GM19467 (cell line): ENCODE measurements at regions not wholly inside any gene's neighbourhood (a gene's known extent, or its start where the extent isn't known, plus 50 kb on each side); places are given as distances from the start of the nearest gene placed in this dataset.

Experiments used
- ATAC-seq: cut with Tn5 transposase; IDR thresholded peaks from one replicate; pipeline ENCODE4 v1.9.1; 2021; ENCODE audit warnings: mild to moderate bottlenecking, moderate library complexity; ENCODE audit not compliant: unreplicated experiment

DNA sequence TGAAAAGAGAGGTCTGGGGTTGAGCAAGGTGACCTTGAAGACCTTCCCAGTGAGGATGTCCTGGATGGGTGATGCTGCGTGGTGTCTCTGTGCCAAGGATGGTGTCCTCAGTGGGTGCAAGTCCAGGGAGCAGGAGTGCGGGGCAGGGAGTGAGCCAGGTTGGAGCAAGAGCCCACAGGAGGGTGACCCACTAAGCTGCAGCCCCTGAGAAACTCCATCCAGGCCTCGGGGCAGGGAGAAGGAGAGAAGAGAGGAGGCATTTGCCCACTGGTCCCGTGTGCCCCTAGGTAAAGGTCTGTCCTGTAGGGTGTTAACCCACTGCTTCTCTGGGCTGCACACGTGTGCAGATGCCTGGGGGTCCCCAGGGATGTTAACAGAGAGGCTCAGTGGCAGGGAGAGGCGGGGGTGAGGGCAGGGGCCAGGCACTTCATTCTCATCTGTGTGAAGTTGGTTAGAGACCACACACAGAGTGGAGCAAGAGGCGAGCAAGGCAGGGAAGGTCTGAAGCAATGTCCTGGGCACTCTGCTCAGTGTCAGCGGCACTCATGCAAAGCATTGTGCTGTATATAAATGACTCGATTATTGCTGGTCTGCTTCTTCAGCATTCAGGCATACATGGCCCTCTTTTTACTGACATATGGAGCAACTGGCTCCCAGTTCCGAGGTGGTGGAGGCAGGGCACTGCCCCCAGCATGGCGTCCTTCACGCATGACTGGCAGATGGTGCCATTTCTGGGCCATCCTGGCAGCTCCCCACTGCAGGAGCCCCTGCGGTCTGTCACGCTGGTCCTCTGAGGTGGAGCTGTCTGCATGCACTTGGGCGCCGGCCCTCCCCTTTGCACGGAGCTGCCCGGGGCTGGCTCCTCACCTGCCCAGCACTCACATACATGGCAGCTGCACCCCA lies 117.2 kb upstream of the HS6ST1 start:
- ATAC-seq: no peak

DNA sequence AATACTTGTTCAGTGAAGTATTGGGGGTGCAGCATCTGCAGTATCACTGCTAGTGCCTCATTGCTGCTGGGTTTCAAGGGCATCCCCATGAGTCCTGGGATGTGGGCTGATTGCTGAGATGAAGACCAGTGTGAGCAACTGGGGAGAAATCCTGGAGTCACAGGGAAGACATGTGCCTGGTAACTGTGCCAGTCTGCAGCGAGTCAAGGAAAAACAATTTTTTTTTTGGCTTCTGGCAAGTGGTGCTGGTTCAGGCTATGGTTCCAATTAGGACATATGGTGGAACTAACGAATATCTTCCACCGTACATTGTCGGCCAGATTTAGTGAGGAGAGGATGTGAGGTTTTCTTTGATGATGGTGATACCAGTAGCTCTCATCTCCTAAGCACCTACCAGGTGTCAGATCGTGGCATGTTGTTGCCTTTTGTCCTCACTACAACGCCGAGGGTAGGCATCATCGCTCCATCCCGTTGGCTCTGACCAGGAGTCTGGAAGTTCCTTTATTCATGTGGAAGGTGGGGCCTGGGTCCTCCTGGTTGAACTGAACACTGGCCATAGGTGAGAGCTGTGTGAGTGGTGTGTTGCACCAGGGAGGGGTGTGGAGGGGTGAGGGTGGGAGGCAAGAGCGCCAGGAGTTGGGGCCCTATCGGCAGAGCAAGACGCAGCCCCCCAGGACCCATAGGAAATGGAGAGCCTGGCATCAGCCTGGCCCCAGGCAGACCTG lies 118.0 kb upstream of the HS6ST1 start:
- ATAC-seq: no peak

DNA sequence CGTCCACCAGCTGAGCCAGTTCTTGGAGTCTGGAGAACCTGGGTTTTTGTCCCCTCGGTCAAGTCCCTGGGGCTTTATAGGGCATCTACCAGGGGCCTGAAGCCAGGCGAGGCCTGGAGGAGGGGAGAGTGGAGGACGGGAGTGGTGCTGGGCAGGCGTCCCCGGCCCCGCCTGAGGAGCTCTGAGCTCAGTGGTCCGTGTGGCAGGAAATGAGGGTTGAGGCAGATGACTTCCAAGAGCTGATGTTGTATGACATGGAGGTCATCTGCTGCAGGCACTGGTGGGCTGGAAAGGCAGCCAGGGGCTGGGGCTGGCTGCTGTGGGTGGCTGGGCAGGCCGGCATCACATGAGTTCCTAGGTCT lies 118.5 kb upstream of the HS6ST1 start:
- ATAC-seq: no peak

DNA sequence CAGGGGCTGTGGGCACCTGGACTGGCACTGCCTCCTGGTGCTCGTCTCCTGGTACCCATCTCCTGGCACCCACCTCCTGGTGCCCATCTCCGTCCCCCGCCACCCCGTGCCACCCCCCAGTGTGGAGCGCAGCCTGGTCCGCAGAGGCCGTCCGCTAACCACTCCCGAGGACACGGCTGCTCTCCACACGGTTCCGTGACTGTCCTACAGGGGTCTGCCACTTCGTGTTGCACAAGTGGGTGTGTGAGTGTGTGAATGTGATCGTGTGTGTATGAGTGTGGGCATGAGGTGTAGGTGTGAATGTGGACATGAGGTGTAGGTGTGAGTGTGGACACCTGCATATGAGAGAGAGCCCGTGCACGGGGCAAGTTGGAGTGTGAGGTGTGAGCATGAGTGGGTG lies 119.4 kb upstream of the HS6ST1 start:
- ATAC-seq: no peak

DNA sequence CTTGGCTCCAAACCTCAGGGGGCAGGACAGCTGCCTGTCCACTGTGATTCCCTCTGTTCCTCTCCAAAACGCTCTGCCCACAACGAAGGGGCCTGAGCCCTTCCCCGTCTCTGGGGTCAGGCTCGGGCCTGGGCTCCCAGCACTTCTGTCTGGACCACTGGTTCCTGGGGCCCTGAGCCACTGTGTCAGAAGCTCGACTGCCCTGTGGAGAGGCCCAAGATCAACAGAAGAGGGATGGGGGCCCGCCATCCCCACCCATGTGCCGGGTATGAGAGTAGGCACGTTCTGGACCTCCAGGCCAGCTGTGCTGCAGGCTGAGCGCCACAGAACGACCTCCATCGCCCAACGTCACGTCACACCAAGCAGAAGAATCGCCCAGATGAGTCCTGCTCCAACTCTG lies 119.9 kb upstream of the HS6ST1 start:
- ATAC-seq: no peak

DNA sequence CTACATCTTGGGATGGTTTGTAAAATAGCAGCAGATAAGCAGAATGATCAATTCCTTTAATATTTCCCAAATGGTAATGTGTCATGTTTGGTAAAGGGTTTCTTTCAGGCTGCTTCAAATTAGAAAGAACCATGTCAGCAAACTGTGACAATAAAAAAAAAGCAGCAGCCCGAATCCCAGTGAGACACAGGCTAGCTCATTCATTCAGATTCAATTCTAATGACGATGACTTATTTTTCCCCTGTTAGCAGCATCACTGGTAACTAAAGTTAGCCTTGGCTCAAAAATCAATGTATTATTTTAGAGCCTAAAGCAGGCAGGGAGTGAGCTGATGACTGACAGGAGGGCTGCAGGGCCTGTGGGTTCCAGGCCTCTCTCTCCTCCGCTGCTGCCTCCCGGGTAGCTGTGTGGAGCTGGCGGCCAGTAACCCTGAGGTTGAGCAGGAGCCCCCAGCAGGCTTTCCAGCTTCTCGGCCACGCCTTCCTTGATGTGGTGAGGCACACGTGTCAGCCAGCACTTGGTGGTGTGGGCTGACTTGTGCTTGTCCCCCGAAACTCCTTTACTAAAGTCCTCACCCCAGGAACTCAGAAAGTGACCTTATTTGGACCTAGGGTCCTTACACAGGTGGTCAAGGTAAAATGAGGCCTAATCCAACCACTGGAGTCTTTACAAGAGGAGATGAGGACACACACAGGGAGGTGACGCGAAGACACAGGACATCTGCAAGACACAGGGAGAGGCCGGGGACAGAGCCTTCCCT lies 120.5 kb upstream of the HS6ST1 start:
- no peak for ATAC-seq

DNA sequence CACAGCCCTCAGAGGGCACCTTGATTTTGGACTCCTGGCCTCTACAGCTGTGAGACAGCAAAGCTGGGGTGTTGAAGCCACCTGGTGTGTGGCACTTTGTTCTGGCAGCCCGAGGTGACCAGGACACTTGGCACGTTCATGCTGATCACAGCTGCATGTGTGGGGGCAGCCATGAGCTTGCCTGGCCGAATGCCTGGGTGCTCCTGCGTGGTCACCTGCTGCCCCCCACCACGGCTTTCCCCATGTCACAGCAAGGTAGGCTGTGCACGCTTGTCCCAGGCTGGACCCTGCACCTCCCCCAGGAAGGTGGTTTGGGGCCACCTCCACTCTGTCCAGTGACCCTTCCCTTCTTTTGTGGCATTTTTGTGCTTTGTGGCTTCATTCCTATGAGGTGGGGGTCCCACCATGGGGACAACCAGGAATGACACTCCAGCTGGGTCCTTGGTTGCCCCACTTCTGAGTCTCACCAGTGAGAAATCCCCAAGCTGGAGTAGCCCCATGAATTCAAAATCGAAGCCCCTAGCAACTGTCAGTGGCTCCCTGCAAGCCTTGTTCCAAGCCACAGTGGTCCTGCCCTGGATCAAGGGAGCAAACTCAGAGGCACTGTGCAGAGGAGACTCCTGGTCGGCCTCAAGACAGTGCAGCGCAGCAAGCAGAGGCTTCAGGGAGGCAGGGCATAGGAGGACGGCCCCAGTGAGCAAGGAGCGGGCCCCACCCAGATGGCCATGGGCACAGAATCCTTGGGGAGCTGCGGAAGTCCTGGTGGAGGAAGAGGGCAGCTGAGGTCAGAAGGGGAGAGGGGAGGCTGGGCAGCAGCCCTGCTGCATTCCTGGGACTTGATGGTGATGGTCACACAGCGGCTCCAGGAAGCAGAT lies 121.4 kb upstream of the HS6ST1 start:
- ATAC-seq: no peak

DNA sequence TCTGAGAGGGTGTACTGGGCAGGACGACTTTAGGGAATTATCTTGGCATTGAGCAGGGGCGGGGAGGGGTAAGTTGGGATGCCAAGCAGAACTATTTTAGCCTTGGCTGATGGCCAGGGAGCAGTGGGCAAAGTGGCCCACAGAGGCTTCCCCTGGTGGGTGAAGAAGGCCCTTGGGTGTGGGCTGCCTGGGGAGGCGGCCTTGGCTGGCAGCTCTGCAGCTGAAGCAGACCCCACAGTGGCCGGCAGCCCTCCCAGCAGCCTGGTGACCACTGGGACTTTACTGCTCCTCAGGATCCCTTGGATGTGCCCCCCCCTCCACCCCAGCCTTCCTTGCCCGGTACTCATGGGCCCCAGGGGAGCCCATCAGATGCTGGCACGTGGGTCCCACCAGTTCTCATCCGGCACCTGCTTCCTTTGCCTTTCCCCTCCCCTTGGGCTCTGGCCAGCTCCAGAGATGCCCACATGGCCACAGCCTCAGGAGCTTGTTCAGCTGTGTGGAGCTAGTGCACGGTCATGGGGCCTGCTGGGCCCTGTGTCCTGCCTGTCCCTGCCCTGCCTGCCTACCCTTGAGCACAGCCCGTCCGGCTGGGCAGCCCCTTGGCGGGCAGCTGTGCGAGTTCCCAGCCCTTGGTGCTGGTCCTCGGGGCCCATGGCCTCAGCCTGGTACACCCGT lies 122.1 kb upstream of the HS6ST1 start:
- no peak for ATAC-seq

DNA sequence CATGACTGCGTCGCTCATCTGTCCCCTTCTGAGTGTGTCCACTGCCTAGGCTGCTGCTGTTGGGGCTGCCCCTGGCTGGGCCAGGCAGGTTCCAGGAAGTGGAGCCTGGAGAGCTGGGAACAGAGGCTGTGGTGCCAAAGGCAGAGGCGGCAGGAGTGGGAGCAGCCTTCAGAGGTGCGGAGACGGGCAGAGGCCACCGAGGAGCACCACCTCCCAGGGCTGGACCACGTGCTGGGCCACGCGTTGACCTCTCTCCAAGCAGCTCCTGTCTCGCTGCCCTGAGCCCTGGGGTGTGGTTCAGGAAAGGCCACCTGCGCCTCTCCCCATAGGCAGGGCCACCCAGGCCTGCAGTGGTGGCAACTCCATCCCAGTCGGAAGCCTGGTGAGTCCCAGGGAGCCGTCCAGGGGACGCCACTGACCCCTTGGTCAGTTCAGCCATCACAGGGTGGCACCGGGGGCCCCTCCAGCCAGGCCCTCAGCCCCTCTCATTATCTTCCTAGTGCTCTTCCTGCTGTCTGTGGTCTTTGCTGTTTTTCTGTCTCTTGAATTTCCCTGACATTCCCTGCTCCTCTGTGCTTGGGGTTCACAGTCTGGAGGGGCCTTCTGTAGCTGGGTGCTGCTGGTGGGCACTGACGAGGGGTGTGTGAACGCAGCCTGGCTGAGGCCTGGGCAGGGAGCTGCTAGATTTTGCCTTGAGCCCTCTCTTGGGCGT lies 122.8 kb upstream of the HS6ST1 start:
- no peak for ATAC-seq

DNA sequence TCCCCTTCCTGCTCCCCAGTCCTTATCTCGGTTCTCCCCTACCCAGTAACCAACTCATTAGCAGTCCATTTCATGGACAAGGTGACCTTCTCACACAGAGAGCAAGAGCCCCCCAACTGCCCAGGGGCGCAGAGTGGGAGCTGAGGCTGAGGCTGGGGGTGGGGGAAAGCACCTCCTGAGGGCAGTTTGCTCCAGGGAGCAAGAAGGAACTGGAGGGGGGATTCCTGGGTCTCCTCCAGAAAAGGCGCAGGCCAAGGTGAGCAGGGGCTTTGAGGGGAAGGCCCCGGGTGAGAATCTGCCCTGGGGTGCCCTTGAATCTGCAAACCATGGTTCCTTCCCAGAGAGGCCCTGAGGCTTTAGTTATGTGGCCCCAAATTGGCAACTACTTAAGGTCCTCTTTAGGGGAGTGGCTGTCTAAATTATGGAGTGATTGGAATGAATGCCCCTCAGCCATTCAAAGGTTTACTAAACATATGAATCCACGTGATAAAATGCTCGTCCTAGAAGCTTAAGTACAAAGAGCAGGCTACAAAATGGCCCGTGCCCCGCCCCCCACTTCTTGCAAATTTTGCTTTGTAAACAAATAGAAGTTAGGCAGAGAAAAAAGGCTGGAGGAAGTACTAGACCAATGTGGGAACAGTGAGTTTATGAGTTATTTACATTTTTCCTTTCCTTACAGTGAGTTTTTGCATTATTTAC lies 123.5 kb upstream of the HS6ST1 start:
- no peak for ATAC-seq

DNA sequence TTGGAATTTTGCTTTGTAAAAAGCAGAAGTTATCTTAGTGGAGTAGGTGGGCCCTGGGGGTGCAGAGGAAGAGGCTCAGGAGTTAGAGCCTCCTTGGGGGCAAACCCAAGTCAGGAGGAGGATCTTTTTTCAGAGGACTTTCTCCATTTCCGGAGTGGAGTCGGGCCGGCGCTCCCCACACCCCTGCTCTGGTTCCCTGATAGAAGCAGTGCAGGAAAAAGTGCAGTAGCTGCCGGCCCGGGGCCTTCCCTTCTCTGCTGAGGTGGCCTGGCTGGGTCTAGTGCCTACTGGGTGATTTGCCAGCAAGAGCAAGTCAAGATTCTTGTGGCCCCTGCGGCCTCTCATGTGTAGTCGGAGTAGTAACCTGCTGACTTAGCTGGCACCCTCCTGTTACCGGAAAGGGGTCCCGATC lies 124.2 kb upstream of the HS6ST1 start:
- no peak for ATAC-seq

DNA sequence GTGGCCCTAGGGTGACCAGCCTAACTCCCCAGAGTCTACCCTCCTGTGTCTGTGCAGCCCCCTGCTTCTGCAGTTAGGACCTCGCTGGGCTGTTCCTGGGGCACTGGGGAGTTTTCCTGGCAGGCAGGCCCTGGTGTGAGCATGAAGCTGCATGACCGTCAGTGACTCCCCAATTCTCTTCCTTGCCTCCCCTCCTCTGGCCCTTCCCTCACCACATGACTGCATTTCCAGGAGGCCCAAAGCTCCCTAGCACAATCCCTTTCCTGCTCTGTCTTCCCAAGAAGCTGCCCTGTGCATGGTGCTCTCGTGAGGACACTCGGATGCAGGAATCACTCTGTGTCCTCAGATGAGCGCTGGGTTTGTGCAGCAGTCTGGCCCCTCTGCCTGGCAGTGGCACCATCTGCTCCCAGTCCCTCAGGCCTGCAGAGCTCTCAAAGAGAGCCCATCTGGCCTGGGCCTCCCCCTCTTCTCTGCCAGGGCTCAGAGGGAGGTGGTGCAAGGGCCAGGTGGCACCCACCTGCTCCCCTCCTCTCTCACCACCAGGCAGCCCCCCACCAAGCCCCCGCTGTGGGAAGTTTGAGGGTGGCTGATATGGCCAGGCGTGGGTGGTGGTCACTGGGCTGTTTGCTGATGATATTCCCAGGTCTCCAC lies 125.6 kb upstream of the HS6ST1 start:
- ATAC-seq: no peak

DNA sequence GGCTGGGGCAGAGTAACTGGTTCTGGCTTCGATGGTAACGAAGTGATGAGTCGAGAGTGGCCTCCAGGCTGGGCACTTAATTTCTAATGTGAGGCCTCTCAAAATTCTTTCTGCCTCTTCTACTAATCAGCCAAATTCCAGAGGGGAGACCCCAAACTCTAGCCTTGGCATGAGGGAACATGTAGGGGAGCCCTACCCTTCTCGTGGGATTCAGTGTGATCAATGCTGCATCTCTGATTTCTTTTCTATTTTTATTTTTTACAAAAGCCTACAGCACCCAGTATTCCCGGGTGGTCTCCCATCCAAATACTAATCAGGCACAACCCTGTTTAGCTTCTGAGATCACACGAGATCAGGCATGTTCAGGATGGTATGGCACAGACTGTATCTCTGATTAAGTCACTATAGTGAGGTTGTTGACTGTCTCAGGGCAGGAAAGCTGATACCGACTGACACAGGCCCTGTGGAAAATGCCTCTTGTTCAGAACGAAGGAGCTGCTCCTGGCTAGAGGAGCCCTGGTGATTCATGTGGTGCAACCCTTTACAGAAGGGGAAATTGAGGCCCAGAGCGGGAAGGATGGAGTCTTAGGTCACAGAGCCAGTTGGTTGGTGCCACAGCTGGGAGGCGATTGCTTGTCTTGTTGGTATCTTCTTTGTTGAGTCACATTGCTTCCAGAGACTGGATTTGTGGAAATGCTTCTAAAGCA lies 126.3 kb upstream of the HS6ST1 start:
- no peak for ATAC-seq

DNA sequence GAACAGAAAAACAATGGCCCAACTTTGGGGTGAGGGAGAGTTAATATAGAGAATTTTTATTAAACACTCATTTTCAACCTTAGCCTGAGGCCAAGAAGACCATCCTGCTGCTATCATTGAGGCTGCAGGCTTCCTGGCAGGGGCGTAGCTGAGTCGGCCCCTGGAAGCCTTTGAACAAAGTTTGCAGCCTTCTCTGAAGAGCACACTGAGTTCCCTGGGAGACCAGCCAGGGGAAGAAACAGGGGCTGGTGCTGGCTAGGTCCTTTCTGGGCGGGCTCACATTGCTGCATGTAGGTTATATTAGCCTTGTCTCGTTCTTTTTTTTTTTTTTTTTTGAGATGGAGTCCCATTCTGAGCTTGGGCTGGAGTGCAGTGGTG lies 126.8 kb upstream of the HS6ST1 start:
- no peak for ATAC-seq

DNA sequence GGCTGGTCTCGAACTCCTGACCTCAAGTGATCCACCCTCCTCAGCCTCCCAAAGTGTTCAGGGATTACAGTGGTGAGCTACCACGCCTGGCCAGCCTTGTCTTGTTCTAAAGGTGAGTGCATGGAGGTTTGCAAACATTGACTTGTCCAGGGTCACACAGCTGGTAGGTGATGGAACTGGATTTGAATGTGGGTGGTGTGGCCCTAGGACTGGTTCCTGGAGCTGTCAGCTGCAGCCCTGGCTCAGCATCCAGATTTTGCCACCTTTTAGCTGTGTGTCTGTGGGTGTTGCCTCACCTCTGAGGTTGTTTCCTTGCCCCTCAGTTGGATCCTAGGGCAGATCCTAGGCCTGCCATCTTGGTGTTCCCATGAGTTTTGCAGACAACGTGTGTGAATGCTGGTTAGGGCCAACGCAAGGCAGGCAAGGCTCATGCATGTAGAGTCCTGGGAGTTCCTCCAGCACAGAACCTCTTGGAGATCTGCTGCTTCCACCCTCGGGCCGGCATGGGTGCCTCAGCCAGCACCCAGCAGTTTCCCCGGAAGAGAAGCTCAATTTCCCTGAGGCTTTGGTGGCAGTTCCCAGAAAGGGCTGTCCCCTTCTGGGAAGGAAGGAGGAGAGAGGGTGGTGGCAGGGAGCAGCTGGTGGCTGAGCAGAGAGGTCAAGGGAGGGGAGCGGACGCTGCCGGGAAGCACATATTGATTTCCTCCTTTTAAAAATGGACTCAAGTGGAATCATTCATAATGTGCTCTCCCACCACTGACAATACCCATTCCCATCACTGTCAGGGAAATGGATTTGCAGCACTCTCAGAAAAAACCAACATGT lies 127.6 kb upstream of the HS6ST1 start:
- no peak for ATAC-seq

DNA sequence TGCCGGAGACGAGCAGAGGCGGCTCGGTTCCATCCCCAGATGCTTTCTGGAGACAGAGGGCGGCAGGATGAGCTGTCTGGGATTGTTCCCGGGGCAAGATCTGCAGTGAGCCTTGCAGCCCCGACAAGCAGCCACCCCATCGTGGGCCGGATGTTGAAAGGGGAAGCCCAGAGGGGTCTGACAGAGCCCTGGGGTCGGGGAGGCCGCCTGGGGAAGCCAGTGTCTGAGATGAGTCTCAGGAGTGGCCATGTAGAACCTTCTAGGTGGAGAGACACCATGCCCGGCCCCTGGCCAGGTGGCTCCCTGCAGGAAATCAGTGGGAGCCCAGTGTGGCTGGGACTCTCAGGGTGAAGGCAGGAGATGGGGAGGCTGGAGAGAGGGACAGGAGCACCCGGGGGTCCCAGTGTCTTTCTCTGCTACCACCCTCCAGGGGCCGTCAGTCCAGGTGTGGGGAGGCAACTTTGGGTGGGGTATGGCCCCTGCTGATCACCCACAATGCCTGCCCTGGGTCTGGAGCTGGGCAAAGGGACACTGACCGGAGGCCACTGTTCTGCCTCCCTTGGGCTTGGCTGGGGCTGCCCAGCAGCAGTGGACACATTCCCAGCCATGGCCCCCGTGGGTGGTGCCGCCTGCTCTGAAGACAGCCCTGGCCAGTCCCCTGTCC lies 128.3 kb upstream of the HS6ST1 start:
- no peak for ATAC-seq
